Type B pancreatic cell (in vitro differentiated cells): ENCODE measurements at regions not wholly inside any gene's neighbourhood (a gene's known extent, or its start where the extent isn't known, plus 50 kb on each side); places are given as distances from the start of the nearest gene placed in this dataset.

Experiments
- DNase-seq: peaks from one replicate; pipeline ENCODE4 v3.0.0; 2021; ENCODE audit warnings: mixed read lengths; ENCODE audit not compliant: unreplicated experiment; ENCODE audit errors: extremely low spot score
- H3K27ac Mint-ChIP-seq: 2 replicates; pipeline ENCODE4 v1.8.0; 2021; ENCODE audit warnings: mild to moderate bottlenecking, mixed read lengths
- H3K27me3 Mint-ChIP-seq: 2 replicates; pipeline ENCODE4 v1.8.0; 2021; ENCODE audit warnings: mixed read lengths
- H3K36me3 Mint-ChIP-seq: 2 replicates; pipeline ENCODE4 v1.8.0; 2021; ENCODE audit warnings: mixed read lengths
- H3K4me1 Mint-ChIP-seq: one replicate; pipeline ENCODE4 v1.8.0; 2021; ENCODE audit warnings: mixed read lengths; ENCODE audit not compliant: unreplicated experiment
- H3K4me3 Mint-ChIP-seq: 2 replicates; pipeline ENCODE4 v1.8.0; 2021; ENCODE audit warnings: mild to moderate bottlenecking, mixed read lengths
- H3K9me3 Mint-ChIP-seq: 2 replicates; pipeline ENCODE4 v1.8.0; 2021; ENCODE audit warnings: mixed read lengths
- CTCF ChIP-seq: fragments of 200-600 bp; sonication (generic); conservative IDR thresholded peaks from 2 replicates; pipeline ENCODE4 v1.5.0; 2021; ENCODE audit warnings: antibody characterized with exemption, mild to moderate bottlenecking

GRCh38 chr2:59912042-59912441, 641.4 kb downstream of the BCL11A start:
- TF ChIP-seq CTCF, result no peak
- Mint-ChIP-seq H3K4me1 (peaks cover 3% of the 10 kb centered on the region), H3K36me3 (no peaks in the 10 kb centered on the region), H3K9me3 (no peaks in the 10 kb centered on the region), H3K4me3 (no peak overlapping the region), H3K27me3 (no peaks in the 10 kb centered on the region), H3K27ac (no peak overlapping the region)
- no peak for DNase-seq

DNA sequence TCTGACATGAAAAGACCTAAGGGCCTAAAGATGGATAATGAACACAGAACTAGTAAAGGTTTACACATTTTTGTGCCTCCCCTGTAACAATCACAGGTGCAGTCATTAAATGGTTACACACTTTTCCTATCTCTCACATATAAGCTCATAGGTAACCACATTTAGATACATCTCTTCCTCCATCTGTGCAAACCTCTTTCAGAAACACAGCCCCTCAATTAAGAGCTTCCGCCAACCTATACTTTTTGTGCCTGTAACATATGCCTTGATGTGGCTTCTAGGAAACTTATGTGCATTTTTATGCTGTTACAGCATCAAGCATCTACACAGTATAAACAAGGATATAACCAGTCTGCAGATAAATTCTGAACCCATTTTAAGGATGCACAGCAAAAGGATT, 643.3 kb downstream of the BCL11A start:
- TF ChIP-seq CTCF, result no peak
- no peaks in the 10 kb centered on the region for H3K9me3 Mint-ChIP-seq
- H3K27me3 Mint-ChIP-seq, result no peaks in the 10 kb centered on the region
- H3K4me3 Mint-ChIP-seq, result no peak overlapping the region
- no peaks in the 10 kb centered on the region for H3K36me3 Mint-ChIP-seq
- DNase-seq, result no peak
- H3K27ac Mint-ChIP-seq, result no peak overlapping the region
- H3K4me1 Mint-ChIP-seq, result peaks cover 3% of the 10 kb centered on the region

DNA sequence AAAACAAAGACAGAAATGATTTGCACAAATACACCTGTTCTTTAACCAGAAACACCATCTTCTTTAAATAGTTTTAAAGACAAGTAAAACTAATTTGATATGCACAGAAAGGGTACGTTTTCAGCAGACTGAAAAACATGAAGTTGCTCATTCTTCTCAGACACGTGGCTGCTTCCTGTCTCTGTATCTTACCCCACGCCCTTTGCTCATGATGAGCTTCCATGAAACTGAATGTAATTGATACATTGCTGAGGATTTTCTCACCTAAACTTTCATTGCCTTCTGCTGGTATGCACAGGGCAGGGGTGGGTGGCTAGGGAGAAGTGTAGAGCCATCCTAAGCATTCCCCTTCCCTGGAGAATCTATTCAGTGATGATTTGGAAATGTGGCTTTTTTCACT, 644.3 kb downstream of the BCL11A start:
- no peak for TF ChIP-seq CTCF
- Mint-ChIP-seq H3K36me3 (no peaks in the 10 kb centered on the region), H3K27me3 (no peaks in the 10 kb centered on the region), H3K4me3 (no peak overlapping the region), H3K27ac (no peak overlapping the region), H3K4me1 (peaks cover 3% of the 10 kb centered on the region), H3K9me3 (no peaks in the 10 kb centered on the region)
- no peak for DNase-seq

DNA sequence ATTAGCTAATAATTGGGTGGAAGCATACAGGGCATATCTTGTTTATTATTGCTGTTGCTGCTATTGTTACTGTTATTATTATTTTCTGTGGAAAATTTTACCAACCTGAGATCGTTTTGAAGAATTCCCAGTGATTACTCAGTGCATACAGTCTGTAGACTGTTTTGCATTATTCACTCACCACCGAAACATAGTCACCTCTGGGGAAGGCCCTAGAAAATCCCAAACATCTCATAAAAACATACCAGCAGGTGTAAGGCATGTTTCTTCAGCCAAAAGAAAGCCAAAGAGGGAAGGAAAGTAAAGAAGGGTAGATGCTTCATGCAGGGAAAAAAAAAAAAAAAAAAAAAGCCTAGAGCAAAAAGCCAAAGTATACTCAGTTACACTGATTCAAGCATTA, 647.7 kb downstream of the BCL11A start:
- Mint-ChIP-seq H3K27me3 (no peaks in the 10 kb centered on the region), H3K27ac (no peak overlapping the region), H3K36me3 (no peaks in the 10 kb centered on the region), H3K9me3 (no peaks in the 10 kb centered on the region), H3K4me1 (peaks cover 3% of the 10 kb centered on the region), H3K4me3 (no peak overlapping the region)
- TF ChIP-seq CTCF, result no peak
- DNase-seq, result no peak

DNA sequence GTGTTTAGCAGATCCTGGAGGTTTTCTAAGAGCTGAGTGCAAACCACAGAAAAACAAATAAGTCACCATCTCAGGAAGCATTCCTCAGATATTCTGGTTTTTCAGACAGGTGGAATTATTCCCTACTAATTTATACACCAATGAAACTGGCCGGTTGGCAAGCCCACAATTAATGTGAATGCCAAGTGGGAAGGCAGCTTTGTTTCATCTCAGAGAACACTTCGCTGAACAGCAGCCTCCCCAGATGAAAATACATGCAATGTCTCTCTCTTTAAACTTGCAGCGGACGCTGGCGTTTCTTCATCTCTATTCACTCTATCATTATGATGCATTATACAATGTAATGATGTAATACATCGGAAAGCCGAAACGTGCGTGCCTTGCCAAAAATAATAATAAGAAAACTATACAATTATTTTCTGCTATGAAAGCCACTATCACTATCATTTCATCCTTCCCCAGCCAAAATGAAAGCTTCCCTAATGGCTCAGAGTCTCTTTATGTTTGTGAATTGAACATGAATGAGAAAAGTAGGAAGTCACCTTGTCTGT, 649.4 kb downstream of the BCL11A start:
- Mint-ChIP-seq H3K4me3 (no peak overlapping the region), H3K27me3 (no peaks in the 10 kb centered on the region), H3K27ac (no peak overlapping the region), H3K36me3 (no peaks in the 10 kb centered on the region), H3K9me3 (no peaks in the 10 kb centered on the region), H3K4me1 (no peaks in the 10 kb centered on the region)
- TF ChIP-seq CTCF, result no peak
- DNase-seq, result no peak
